H1 (cell line): ENCODE measurements at regions not wholly inside any gene's neighbourhood (a gene's known extent, or its start where the extent isn't known, plus 50 kb on each side); places are given as distances from the start of the nearest gene placed in this dataset.

Source experiments
- CTCF ChIA-PET: fragments of 300-600 bp; sonication (Branson Sonifier 250); formaldehyde crosslinking; loops from one replicate; lab custom pipeline; 2021; ENCODE audit not compliant: partially characterized antibody; lab: Charles Lee
- POLR2A ChIA-PET: fragments of 300-600 bp; sonication (Branson Sonifier 250); formaldehyde crosslinking; loops from one replicate; lab custom pipeline; 2021; ENCODE audit warnings: inconsistent platforms; ENCODE audit not compliant: partially characterized antibody; lab: Charles Lee
- DNase-seq, 2 experiments: peaks; one replicate each; pipeline versions ENCODE4 v3.0.0 to v3.0.0-alpha.2; 2010 to 2022; ENCODE audit warnings: low spot score in 2 of 2, low read depth in 1 of 2, mixed read lengths in 1 of 2
- FAIRE-seq: peaks from 2 replicates; lab custom pipeline; 2011; peaks lifted over from hg19 to GRCh38; lab: Jason Lieb, UNC
- H2AFZ ChIP-seq: 2 replicates; pipeline ENCODE4 v1.8.1; 2012; ENCODE audit warnings: low read length, inconsistent platforms
- H2AK5ac ChIP-seq: 2 replicates; pipeline ENCODE4 v1.6.1; 2013; ENCODE audit warnings: low read depth, low read length
- H2BK120ac ChIP-seq: replicated peaks from 2 replicates; pipeline ENCODE3; 2013; ENCODE audit warnings: low read depth, low read length, inconsistent platforms
- H2BK12ac ChIP-seq: 2 replicates; pipeline ENCODE4 v1.6.1; 2013; ENCODE audit warnings: low read depth, low read length
- H2BK15ac ChIP-seq: 2 replicates; pipeline ENCODE4 v1.6.1; 2013; ENCODE audit warnings: low read length
- H2BK20ac ChIP-seq: 2 replicates; pipeline ENCODE4 v1.6.1; 2013; ENCODE audit warnings: low read length
- H2BK5ac ChIP-seq: 2 replicates; pipeline ENCODE4 v1.6.1; 2013; ENCODE audit warnings: low read depth, low read length
- H3K14ac ChIP-seq: 2 replicates; pipeline ENCODE4 v1.6.1; 2013; ENCODE audit warnings: inconsistent platforms; ENCODE audit not compliant: insufficient read length
- H3K18ac ChIP-seq: 2 replicates; pipeline ENCODE4 v1.6.1; 2013; ENCODE audit warnings: low read length; ENCODE audit errors: extremely low read depth
- H3K23ac ChIP-seq: 2 replicates; pipeline ENCODE4 v1.6.1; 2013; ENCODE audit warnings: inconsistent platforms; ENCODE audit not compliant: insufficient read length
- H3K23me2 ChIP-seq: 2 replicates; pipeline ENCODE4 v1.6.1; 2013; ENCODE audit warnings: low read depth, low read length
- H3K27ac ChIP-seq: 2 replicates; pipeline ENCODE4 v1.6.1; 2011; ENCODE audit warnings: low read depth, low read length, inconsistent platforms
- H3K27me3 ChIP-seq, 4 experiments: replicated peaks in 1 of 4; 1 replicate in 1 of 4; 2 replicates in 3 of 4; pipeline versions ENCODE4 v1.6.1 to v1.8.1; 2011 to 2013; ENCODE audit warnings: low read length in 3 of 4, mild to moderate bottlenecking in 3 of 4, inconsistent platforms in 2 of 4, mixed read lengths in 2 of 4, moderate library complexity in 1 of 4; ENCODE audit not compliant: control insufficient read depth in 3 of 4, insufficient read depth in 3 of 4; ENCODE audit errors: extremely low read depth in 1 of 4
- H3K36me3 ChIP-seq, 4 experiments: 2 replicates each; pipeline versions ENCODE4 v1.6.1 to v1.8.1; 2011 to 2013; ENCODE audit warnings: mild to moderate bottlenecking in 4 of 4, low read length in 3 of 4, moderate library complexity in 2 of 4, control low read depth in 1 of 4, inconsistent platforms in 1 of 4; ENCODE audit not compliant: insufficient read depth in 4 of 4, control insufficient read depth in 2 of 4
- H3K4ac ChIP-seq: replicated peaks from 2 replicates; pipeline ENCODE3; 2013; ENCODE audit warnings: low read length, low read depth, mixed read lengths, inconsistent platforms; ENCODE audit not compliant: insufficient read length
- H3K4me1 ChIP-seq, 4 experiments: replicated peaks in 1 of 4; 1 replicate in 1 of 4; 2 replicates in 3 of 4; pipeline versions ENCODE4 v1.6.1 to v1.8.1; 2011 to 2013; ENCODE audit warnings: low read length in 3 of 4, inconsistent platforms in 2 of 4, mixed read lengths in 1 of 4; ENCODE audit not compliant: insufficient read depth in 4 of 4, control insufficient read depth in 3 of 4
- H3K4me2 ChIP-seq, 2 experiments: 2 replicates each; pipeline versions ENCODE4 v1.6.1 to v1.8.1; 2011 to 2013; ENCODE audit warnings: low read depth in 2 of 2, low read length in 2 of 2, control low read depth in 1 of 2, inconsistent platforms in 1 of 2, mild to moderate bottlenecking in 1 of 2; ENCODE audit not compliant: insufficient read depth in 1 of 2
- H3K4me3 ChIP-seq, 4 experiments: fragments of 200-600, 300-600 bp in 1 of 4; sonication (generic), shearing (Covaris generic), sonication (Bioruptor Twin) in 1 of 4; 2 replicates each; pipeline versions ENCODE4 v1.5.1 to v1.8.1; 2011 to 2016; ENCODE audit warnings: low read length in 4 of 4, low read depth in 3 of 4, control low read depth in 2 of 4, inconsistent platforms in 2 of 4, mild to moderate bottlenecking in 2 of 4, mixed read lengths in 1 of 4, moderate library complexity in 1 of 4; ENCODE audit not compliant: insufficient read depth in 2 of 4; ENCODE audit errors: extremely low read depth in 1 of 4
- H3K56ac ChIP-seq: replicated peaks from 2 replicates; pipeline ENCODE3; 2013; ENCODE audit warnings: low read depth, mild to moderate bottlenecking, mixed read lengths, low read length, inconsistent platforms; ENCODE audit not compliant: insufficient read length
- H3K79me1 ChIP-seq: 2 replicates; pipeline ENCODE4 v1.6.1; 2013; ENCODE audit warnings: low read depth, low read length, control low read depth
- H3K79me2 ChIP-seq, 2 experiments: 2 replicates each; pipeline versions ENCODE4 v1.6.1 to v1.8.1; 2012 to 2013; ENCODE audit warnings: low read length in 2 of 2, mild to moderate bottlenecking in 2 of 2, inconsistent platforms in 1 of 2; ENCODE audit not compliant: insufficient read depth in 2 of 2, control insufficient read depth in 1 of 2
- H3K9ac ChIP-seq, 4 experiments: replicated peaks in 1 of 4; 1 replicate in 1 of 4; 2 replicates in 3 of 4; pipeline versions ENCODE4 v1.6.1 to v1.8.1; 2011 to 2013; ENCODE audit warnings: low read depth in 3 of 4, low read length in 3 of 4, control low read depth in 2 of 4, mild to moderate bottlenecking in 2 of 4, moderate library complexity in 2 of 4, inconsistent platforms in 1 of 4; ENCODE audit errors: extremely low read depth in 1 of 4
- H3K9me3 ChIP-seq, 2 experiments: 2 replicates each; pipeline versions ENCODE4 v1.6.1 to v1.8.1; 2012 to 2013; ENCODE audit warnings: mild to moderate bottlenecking in 2 of 2, moderate library complexity in 2 of 2, control low read depth in 1 of 2, inconsistent platforms in 1 of 2, low read depth in 1 of 2, low read length in 1 of 2, mixed read lengths in 1 of 2; ENCODE audit not compliant: insufficient read depth in 2 of 2
- H4K20me1 ChIP-seq, 2 experiments: replicated peaks in 1 of 2; 2 replicates each; pipeline versions ENCODE3 to v1.8.1; 2011 to 2013; ENCODE audit warnings: inconsistent platforms in 2 of 2, low read length in 2 of 2, mild to moderate bottlenecking in 1 of 2; ENCODE audit not compliant: insufficient read depth in 2 of 2, control insufficient read depth in 1 of 2
- H4K5ac ChIP-seq: 2 replicates; pipeline ENCODE4 v1.6.1; 2013; ENCODE audit warnings: low read length, low read depth, mixed read lengths, inconsistent platforms; ENCODE audit not compliant: insufficient read length
- H4K8ac ChIP-seq: 2 replicates; pipeline ENCODE4 v1.8.0; 2013; ENCODE audit warnings: mild to moderate bottlenecking, moderate library complexity, low read length, inconsistent platforms; ENCODE audit not compliant: insufficient read depth; ENCODE audit errors: extremely low read depth
- H4K91ac ChIP-seq: replicated peaks from 2 replicates; pipeline ENCODE3; 2013; ENCODE audit warnings: low read length, mixed read lengths, inconsistent platforms; ENCODE audit not compliant: insufficient read length
- KDM1A ChIP-seq: fragments of 200-600, 300-600 bp; sonication (generic); IDR thresholded peaks from 2 replicates; pipeline ENCODE4 v1.7.1; 2016; ENCODE audit warnings: mild to moderate bottlenecking, low read length, borderline replicate concordance
- MAFK ChIP-seq: IDR thresholded peaks from 2 replicates; pipeline ENCODE4 v1.6.1; 2012; ENCODE audit warnings: low read depth, mild to moderate bottlenecking, improper control_type of control experiment, low read length
- PHF8 ChIP-seq: fragments of 200-600 bp; sonication (generic); conservative IDR thresholded peaks from 2 replicates; pipeline ENCODE4 v1.7.1; 2012; ENCODE audit warnings: low read depth, mild to moderate bottlenecking, inconsistent platforms, low read length, moderate library complexity
- POLR2AphosphoS5 ChIP-seq: IDR thresholded peaks from 2 replicates; pipeline ENCODE4 v1.6.1; 2011; ENCODE audit warnings: low read depth, low read length
- SP4 ChIP-seq: IDR thresholded peaks from 2 replicates; pipeline ENCODE4 v1.6.1; 2012; ENCODE audit warnings: low read length, inconsistent platforms
- WGBS, 2 experiments: shearing (Covaris generic) in 1 of 2; methylation state at CpG; one replicate each; pipeline versions ENCODE4 v1.1.6 to v1.1.7; 2013 to 2015; ENCODE audit warnings: low lambda C conversion rate in 2 of 2, mixed read lengths in 2 of 2, inconsistent platforms in 1 of 2, low coverage in 1 of 2, missing lambda C conversion rate in 1 of 2; ENCODE audit not compliant: insufficient replicate concordance in 2 of 2, insufficient coverage in 1 of 2, insufficient read length in 1 of 2; ENCODE audit errors: extremely low coverage in 1 of 2, missing lambda C conversion rate in 1 of 2; 5-methylcytosine and 5-hydroxymethylcytosine counted together
- TF ChIP-seq, protein P1 (sequence below), 3 experiments: IDR thresholded peaks; 1 replicate in 2 of 3; 2 replicates in 1 of 3; pipeline versions ENCODE4 v1.5.1 to v1.6.1; 2011; ENCODE audit warnings: low read length in 3 of 3, mild to moderate bottlenecking in 3 of 3, inconsistent platforms in 2 of 3, low read depth in 1 of 3, moderate library complexity in 1 of 3; ENCODE audit not compliant: insufficient read depth in 1 of 3; ENCODE audit errors: control extremely low read depth in 1 of 3

DNA sequence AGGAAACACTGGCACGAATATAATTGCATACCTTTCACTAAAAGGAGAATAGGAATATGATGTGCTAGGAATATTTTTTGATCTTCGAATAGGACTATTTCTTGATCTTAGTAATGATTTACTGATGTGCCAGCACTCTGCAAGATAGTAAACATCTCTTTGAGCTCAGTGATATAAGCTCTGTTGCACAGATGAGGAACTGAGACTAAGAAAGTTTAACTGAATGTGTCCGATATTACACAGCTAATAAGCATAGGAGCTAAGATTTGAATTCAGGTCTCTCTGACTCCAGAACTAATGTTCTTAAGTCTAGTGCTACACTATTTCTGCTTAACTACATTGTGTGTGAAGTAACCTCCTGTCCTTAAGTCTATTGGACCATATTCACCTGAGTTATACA lies 98.4 kb upstream of the PTPRZ1 start:
- H2BK12ac ChIP-seq = no peak overlapping the region
- no peak overlapping the region for H3K27ac ChIP-seq
- no peak overlapping the region for H4K5ac ChIP-seq
- H3K4me2 ChIP-seq = no peak overlapping the region
- H3K23ac ChIP-seq = no peak overlapping the region
- no peak overlapping the region for H2BK5ac ChIP-seq
- POLR2A ChIA-PET = no interaction called here
- CTCF ChIA-PET = interaction anchor here (1.2 kb wide), 1 partner anchor 220 kb away, joined by 4 read pairs; no protein-coding TSS in a partner anchor
- 93% methylated on average over 3 of the region's 3 CpGs; no CpG with 5 or more reads in 1 of the 2 experiments for WGBS, 2 experiments
- H3K4me1 ChIP-seq = peaks cover 0 to 5% (median 2%) of the 10 kb centered on the region in 4 experiments; a peak in 4 of 7 replicates
- H3K56ac ChIP-seq = no peak overlapping the region
- H3K79me1 ChIP-seq = no peaks in the 10 kb centered on the region
- H3K79me2 ChIP-seq = no peaks in the 10 kb centered on the region
- no peaks in the 10 kb centered on the region for H3K36me3 ChIP-seq
- no peak overlapping the region for H3K4ac ChIP-seq
- no peak overlapping the region for H4K8ac ChIP-seq
- H3K4me3 ChIP-seq = no peak overlapping the region
- no peak overlapping the region for H4K91ac ChIP-seq
- no peaks in the 10 kb centered on the region for H3K9me3 ChIP-seq
- no peaks in the 10 kb centered on the region for H3K23me2 ChIP-seq
- H2BK120ac ChIP-seq = no peak overlapping the region
- no peak overlapping the region for H2AFZ ChIP-seq
- no peaks in the 10 kb centered on the region for H3K27me3 ChIP-seq
- DNase-seq (no peak), FAIRE-seq (no peak)
- H3K14ac ChIP-seq = no peak overlapping the region
- H2AK5ac ChIP-seq = no peak overlapping the region
- TF ChIP-seq POLR2AphosphoS5 = no peak
- TF ChIP-seq, protein P1, sequence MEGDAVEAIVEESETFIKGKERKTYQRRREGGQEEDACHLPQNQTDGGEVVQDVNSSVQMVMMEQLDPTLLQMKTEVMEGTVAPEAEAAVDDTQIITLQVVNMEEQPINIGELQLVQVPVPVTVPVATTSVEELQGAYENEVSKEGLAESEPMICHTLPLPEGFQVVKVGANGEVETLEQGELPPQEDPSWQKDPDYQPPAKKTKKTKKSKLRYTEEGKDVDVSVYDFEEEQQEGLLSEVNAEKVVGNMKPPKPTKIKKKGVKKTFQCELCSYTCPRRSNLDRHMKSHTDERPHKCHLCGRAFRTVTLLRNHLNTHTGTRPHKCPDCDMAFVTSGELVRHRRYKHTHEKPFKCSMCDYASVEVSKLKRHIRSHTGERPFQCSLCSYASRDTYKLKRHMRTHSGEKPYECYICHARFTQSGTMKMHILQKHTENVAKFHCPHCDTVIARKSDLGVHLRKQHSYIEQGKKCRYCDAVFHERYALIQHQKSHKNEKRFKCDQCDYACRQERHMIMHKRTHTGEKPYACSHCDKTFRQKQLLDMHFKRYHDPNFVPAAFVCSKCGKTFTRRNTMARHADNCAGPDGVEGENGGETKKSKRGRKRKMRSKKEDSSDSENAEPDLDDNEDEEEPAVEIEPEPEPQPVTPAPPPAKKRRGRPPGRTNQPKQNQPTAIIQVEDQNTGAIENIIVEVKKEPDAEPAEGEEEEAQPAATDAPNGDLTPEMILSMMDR (IDR thresholded peaks at IDR 0.05; ENCODE audit: control extremely low read depth in 1 of 3, insufficient read depth in 1 of 3, low read depth in 1 of 3, low read length in 3 of 3) = no peak
- TF ChIP-seq KDM1A = no peak
- TF ChIP-seq MAFK = no peak
- no peak for TF ChIP-seq PHF8
- no peak for TF ChIP-seq SP4
- H2BK15ac ChIP-seq = no peak overlapping the region
- no peak overlapping the region for H3K18ac ChIP-seq
- H2BK20ac ChIP-seq = no peak overlapping the region
- H4K20me1 ChIP-seq = no peaks in the 10 kb centered on the region
- H3K9ac ChIP-seq = no peak overlapping the region
